ENCODE measurements at regions not wholly inside any gene's neighbourhood (a gene's known extent, or its start where the extent isn't known, plus 50 kb on each side); places are given as distances from the start of the nearest gene placed in this dataset.
A peak's percentile ranks its signal among the peaks of the same experiment; 100 is the strongest.

DNA sequence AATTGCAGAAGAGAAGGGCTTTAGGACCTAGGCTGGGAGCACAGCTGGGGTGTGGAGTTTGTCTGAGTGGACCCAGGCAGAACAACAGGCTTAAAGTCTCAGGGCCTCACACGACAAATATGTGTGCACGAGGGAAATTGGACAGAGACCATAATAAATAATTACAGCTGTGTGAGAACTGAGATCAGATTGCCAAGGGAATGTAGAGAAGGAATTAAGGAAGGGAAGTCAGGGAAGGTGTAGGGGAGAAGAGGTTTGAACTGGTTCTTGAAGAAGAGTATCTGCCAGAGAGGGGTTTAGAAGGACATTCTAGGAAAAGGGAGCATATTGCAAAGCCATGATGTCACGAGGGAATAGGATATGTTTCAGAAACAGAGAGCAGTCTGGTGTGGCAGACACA is 120.7 kb upstream of the TSPAN5 start:
- H3K4me1 ChIP-seq (ENCODE audit: control insufficient read depth in 2 of 3, insufficient read depth in 2 of 3, low read depth in 1 of 3, low read length in 3 of 3), result no peaks in the 10 kb centered on the region
- no peak overlapping the region for H3K4me3 ChIP-seq (ENCODE audit: low read length in 3 of 3)
- no peak overlapping the region for H3K27ac ChIP-seq (ENCODE audit: low read depth in 2 of 2, low read length in 2 of 2)
- H3K9me3 ChIP-seq (ENCODE audit: control insufficient read depth in 2 of 3, insufficient read depth in 1 of 3, low read length in 3 of 3), result no peaks in the 10 kb centered on the region
- no peaks in the 10 kb centered on the region for H3K27me3 ChIP-seq (ENCODE audit: control insufficient read depth, insufficient read depth, low read length)
- DNase-seq, result peak in 1 of 5 donors; percentile 14
- intact Hi-C loops (cut with DNase I), result no loop called here
- H3K9ac ChIP-seq (ENCODE audit: low read length in 3 of 3), result no peak overlapping the region
- FAIRE-seq, result no peak
- TF ChIP-seq, protein P1, sequence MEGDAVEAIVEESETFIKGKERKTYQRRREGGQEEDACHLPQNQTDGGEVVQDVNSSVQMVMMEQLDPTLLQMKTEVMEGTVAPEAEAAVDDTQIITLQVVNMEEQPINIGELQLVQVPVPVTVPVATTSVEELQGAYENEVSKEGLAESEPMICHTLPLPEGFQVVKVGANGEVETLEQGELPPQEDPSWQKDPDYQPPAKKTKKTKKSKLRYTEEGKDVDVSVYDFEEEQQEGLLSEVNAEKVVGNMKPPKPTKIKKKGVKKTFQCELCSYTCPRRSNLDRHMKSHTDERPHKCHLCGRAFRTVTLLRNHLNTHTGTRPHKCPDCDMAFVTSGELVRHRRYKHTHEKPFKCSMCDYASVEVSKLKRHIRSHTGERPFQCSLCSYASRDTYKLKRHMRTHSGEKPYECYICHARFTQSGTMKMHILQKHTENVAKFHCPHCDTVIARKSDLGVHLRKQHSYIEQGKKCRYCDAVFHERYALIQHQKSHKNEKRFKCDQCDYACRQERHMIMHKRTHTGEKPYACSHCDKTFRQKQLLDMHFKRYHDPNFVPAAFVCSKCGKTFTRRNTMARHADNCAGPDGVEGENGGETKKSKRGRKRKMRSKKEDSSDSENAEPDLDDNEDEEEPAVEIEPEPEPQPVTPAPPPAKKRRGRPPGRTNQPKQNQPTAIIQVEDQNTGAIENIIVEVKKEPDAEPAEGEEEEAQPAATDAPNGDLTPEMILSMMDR (IDR thresholded peaks at IDR 0.05; ENCODE audit: borderline replicate concordance, extremely low read depth, insufficient read depth), result no peak
- H3K36me3 ChIP-seq (ENCODE audit: control insufficient read depth in 2 of 3, insufficient read depth in 3 of 3, low read length in 3 of 3), result no peaks in the 10 kb centered on the region

DNA sequence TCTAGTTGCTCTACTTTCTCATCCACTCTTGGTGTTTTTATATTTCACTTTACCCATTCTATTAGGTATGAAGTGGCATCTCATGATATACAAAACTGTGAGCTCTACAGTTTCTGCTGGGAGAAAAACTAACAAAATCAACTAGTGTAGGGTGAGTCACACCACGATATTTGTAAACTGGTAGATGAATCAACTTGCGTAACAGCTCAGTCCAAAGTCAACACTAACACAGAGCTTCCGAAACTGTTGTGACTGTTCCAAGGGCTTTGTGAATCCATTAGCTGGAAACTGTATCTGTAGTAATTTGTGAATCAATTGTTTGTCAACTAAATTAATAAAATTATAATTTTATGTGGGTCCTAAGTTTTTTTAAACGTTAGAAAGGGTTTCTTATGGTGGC is 119.8 kb upstream of the TSPAN5 start:
- Histone ChIP-seq H3K27me3 (ENCODE audit: control insufficient read depth, insufficient read depth, low read length) (no peaks in the 10 kb centered on the region), H3K9ac (ENCODE audit: low read length in 3 of 3) (no peak overlapping the region), H3K4me1 (ENCODE audit: control insufficient read depth in 2 of 3, insufficient read depth in 2 of 3, low read depth in 1 of 3, low read length in 3 of 3) (no peaks in the 10 kb centered on the region), H3K27ac (ENCODE audit: low read depth in 2 of 2, low read length in 2 of 2) (no peak overlapping the region), H3K9me3 (ENCODE audit: control insufficient read depth in 2 of 3, insufficient read depth in 1 of 3, low read length in 3 of 3) (no peaks in the 10 kb centered on the region), H3K36me3 (ENCODE audit: control insufficient read depth in 2 of 3, insufficient read depth in 3 of 3, low read length in 3 of 3) (no peaks in the 10 kb centered on the region), H3K4me3 (ENCODE audit: low read length in 3 of 3) (no peak overlapping the region)
- TF ChIP-seq, protein P1 (IDR thresholded peaks at IDR 0.05; ENCODE audit: borderline replicate concordance, extremely low read depth, insufficient read depth), result no peak
- intact Hi-C loops (cut with DNase I), result no loop called here
- DNase-seq, result no peak
- FAIRE-seq, result no peak

DNA sequence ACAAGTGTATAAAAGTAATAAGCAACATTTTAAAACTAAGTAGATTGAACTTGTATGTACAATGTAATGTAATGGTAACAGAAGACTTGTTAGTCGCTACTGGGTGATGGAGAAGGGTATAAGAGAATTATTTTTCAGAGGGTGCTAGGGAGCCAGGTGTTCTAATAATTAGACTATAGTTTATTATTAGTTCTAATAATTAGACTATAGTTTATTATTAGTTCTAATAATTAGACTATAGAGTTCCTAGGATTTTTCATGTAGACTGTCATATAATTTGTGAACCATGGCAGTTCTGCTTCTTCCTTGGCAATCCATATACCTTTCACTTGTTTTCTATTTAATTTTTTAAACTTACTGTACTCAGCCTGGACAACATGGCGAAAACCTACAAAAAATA is 117.3 kb upstream of the TSPAN5 start:
- intact Hi-C loops (cut with DNase I), result no loop called here
- DNase-seq, result no peak
- Histone ChIP-seq H3K36me3 (ENCODE audit: control insufficient read depth in 2 of 3, insufficient read depth in 3 of 3, low read length in 3 of 3) (no peaks in the 10 kb centered on the region), H3K9ac (ENCODE audit: low read length in 3 of 3) (no peak overlapping the region), H3K9me3 (ENCODE audit: control insufficient read depth in 2 of 3, insufficient read depth in 1 of 3, low read length in 3 of 3) (no peaks in the 10 kb centered on the region), H3K27ac (ENCODE audit: low read depth in 2 of 2, low read length in 2 of 2) (no peak overlapping the region), H3K4me1 (ENCODE audit: control insufficient read depth in 2 of 3, insufficient read depth in 2 of 3, low read depth in 1 of 3, low read length in 3 of 3) (no peaks in the 10 kb centered on the region), H3K27me3 (ENCODE audit: control insufficient read depth, insufficient read depth, low read length) (no peaks in the 10 kb centered on the region), H3K4me3 (ENCODE audit: low read length in 3 of 3) (no peak overlapping the region)
- no peak for FAIRE-seq
- TF ChIP-seq, protein P1 (IDR thresholded peaks at IDR 0.05; ENCODE audit: borderline replicate concordance, extremely low read depth, insufficient read depth), result no peak

DNA sequence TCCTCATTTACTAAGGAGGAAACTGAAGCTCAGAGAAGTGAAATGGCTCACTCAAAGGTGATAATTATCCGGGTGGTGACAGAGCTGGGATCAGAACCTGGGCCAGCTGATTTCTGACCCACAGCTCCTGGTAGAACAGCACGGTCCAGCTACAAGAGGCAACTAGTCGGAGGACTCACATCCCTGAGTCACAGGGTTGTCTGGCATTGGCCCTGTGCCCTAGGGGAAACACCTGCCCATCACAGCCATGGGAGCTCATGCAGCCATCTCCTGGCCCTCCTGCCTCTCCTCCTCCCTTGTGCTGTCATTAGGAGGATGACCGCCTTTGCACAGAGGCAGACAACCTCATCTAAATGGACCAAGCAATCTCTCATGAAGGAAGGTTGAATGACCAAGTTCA is 115.2 kb upstream of the TSPAN5 start:
- DNase-seq, result no peak
- H3K4me3 ChIP-seq (ENCODE audit: low read length in 3 of 3), result no peak overlapping the region
- no peaks in the 10 kb centered on the region for H3K27me3 ChIP-seq (ENCODE audit: control insufficient read depth, insufficient read depth, low read length)
- no peak overlapping the region for H3K9ac ChIP-seq (ENCODE audit: low read length in 3 of 3)
- FAIRE-seq, result no peak
- peaks cover 0 to 8% (median 0%) of the 10 kb centered on the region in 3 donors for H3K9me3 ChIP-seq (ENCODE audit: control insufficient read depth in 2 of 3, insufficient read depth in 1 of 3, low read length in 3 of 3)
- intact Hi-C loops (cut with DNase I), result no loop called here
- H3K36me3 ChIP-seq (ENCODE audit: control insufficient read depth in 2 of 3, insufficient read depth in 3 of 3, low read length in 3 of 3), result no peaks in the 10 kb centered on the region
- no peak overlapping the region for H3K27ac ChIP-seq (ENCODE audit: low read depth in 2 of 2, low read length in 2 of 2)
- H3K4me1 ChIP-seq (ENCODE audit: control insufficient read depth in 2 of 3, insufficient read depth in 2 of 3, low read depth in 1 of 3, low read length in 3 of 3), result no peaks in the 10 kb centered on the region
- TF ChIP-seq, protein P1 (IDR thresholded peaks at IDR 0.05; ENCODE audit: borderline replicate concordance, extremely low read depth, insufficient read depth), result no peak
